HCT116 (cell line): ENCODE measurements at regions not wholly inside any gene's neighbourhood (a gene's known extent, or its start where the extent isn't known, plus 50 kb on each side); places are given as distances from the start of the nearest gene placed in this dataset.

Experiments used
- CTCF ChIP-seq, 3 experiments: fragments of 200-600 bp in 1 of 3; sonication (generic) in 1 of 3; IDR thresholded peaks in 2 of 3; conservative IDR thresholded peaks in 1 of 3; 2 replicates each; pipeline ENCODE4 v1.5.1; 2012 to 2017; ENCODE audit warnings: low read depth in 2 of 3, low read length in 2 of 3, antibody characterized with exemption in 1 of 3, borderline replicate concordance in 1 of 3, control low read depth in 1 of 3, mild to moderate bottlenecking in 1 of 3, mixed read lengths in 1 of 3, mixed run types in 1 of 3, moderate library complexity in 1 of 3; ENCODE audit not compliant: insufficient read depth in 1 of 3
- JUND ChIP-seq: IDR thresholded peaks from 2 replicates; pipeline ENCODE4 v1.6.1; 2012
- POLR2A ChIP-seq: IDR thresholded peaks from 2 replicates; pipeline ENCODE4 v1.7.0; 2011; ENCODE audit warnings: borderline replicate concordance; ENCODE audit not compliant: insufficient read depth, insufficient read length; ENCODE audit errors: extremely low read depth
- RAD21 ChIP-seq: IDR thresholded peaks from 2 replicates; pipeline ENCODE4 v1.6.1; 2012; ENCODE audit warnings: low read depth, mild to moderate bottlenecking
- REST ChIP-seq: IDR thresholded peaks from 2 replicates; pipeline ENCODE4 v1.6.1; 2012; ENCODE audit warnings: low read depth
- SP1 ChIP-seq: IDR thresholded peaks from 2 replicates; pipeline ENCODE4 v1.6.1; 2012; ENCODE audit warnings: low read depth
- YY1 ChIP-seq: IDR thresholded peaks from 2 replicates; pipeline ENCODE4 v1.6.1; 2011; ENCODE audit warnings: low read length, low read depth, moderate library complexity, mild to moderate bottlenecking; ENCODE audit not compliant: insufficient replicate concordance; ENCODE audit errors: extremely low read depth

DNA sequence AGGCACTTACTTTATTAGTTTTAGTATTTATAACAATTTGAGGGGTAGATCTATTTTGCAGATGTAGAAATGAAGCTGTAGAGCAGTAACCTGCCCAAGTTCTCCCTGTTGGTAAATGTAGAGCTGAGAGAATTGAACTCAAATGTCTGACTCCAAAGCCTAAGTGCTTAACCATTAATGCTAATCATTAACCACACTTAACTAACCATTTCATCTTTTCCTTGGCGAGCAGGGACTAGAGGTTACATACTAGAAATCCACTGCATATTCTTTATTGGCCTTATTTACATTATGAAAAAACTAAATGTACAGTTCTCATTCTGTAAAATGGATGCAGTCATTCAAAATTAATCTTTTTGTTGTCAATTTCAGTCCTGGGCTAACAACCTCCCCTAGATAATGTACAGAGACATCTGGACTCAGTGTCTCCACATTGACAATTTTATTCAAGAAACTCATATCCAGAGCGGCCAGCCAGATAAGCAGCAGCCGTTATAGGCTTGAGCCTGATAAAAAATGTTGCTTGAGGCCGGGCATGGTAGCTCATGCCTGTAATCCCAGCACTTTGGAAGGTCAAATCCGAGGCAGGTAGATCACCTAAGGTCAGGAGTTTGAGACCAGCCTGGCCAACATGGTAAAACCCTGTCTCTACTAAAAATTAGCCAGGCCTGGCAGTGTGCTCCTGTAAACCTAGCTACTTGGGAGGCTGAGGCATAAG is 76.7 kb upstream of the PICALM start:
- TF ChIP-seq CTCF (IDR thresholded peaks at IDR 0.05 in 2 of 3, conservative IDR thresholded peaks at IDR 0.05 in 1 of 3; ENCODE audit: borderline replicate concordance in 1 of 3, insufficient read depth in 1 of 3, low read depth in 2 of 3, low read length in 2 of 3) (no peak), YY1 (no peak), SP1 (no peak), JUND (no peak), RAD21 (no peak), POLR2A (no peak), REST (no peak)
